Neural progenitor cell (in vitro differentiated cells): ENCODE measurements at regions not wholly inside any gene's neighbourhood (a gene's known extent, or its start where the extent isn't known, plus 50 kb on each side); places are given as distances from the start of the nearest gene placed in this dataset.

Experiments used
- DNase-seq: peaks from one replicate; pipeline ENCODE4 v3.0.0-alpha.2; 2016; ENCODE audit warnings: low spot score
- H2AFZ ChIP-seq: fragments of 200-600 bp; sonication (generic); replicated peaks from 2 replicates; pipeline ENCODE4 v1.6.1; 2016; ENCODE audit warnings: antibody characterized with exemption
- H3F3A ChIP-seq: fragments of 200-600 bp; sonication (generic); 2 replicates; pipeline ENCODE4 v1.6.1; 2016; ENCODE audit warnings: antibody characterized with exemption, low read depth
- H3K27ac ChIP-seq: fragments of 200-600 bp; sonication (generic); 2 replicates; pipeline ENCODE4 v1.5.1; 2016; ENCODE audit warnings: mild to moderate bottlenecking
- H3K27me3 ChIP-seq: fragments of 200-600 bp; sonication (generic); 2 replicates; pipeline ENCODE4 v1.6.1; 2016; ENCODE audit warnings: mild to moderate bottlenecking, moderate library complexity
- H3K36me3 ChIP-seq: fragments of 200-600 bp; sonication (generic); 2 replicates; pipeline ENCODE4 v1.5.1; 2016
- H3K4me1 ChIP-seq: fragments of 200-600 bp; sonication (generic); 2 replicates; pipeline ENCODE4 v1.6.1; 2016; ENCODE audit warnings: mixed run types
- H3K4me2 ChIP-seq: fragments of 200-600 bp; sonication (generic); 2 replicates; pipeline ENCODE4 v1.6.1; 2016
- H3K4me3 ChIP-seq: fragments of 200-600 bp; sonication (generic); 2 replicates; pipeline ENCODE4 v1.5.1; 2016
- H3K79me2 ChIP-seq: fragments of 200-600 bp; sonication (generic); 2 replicates; pipeline ENCODE4 v1.6.1; 2016; ENCODE audit warnings: low read depth
- H3K9ac ChIP-seq: fragments of 200-600 bp; sonication (generic); 2 replicates; pipeline ENCODE4 v1.6.1; 2016
- H3K9me3 ChIP-seq: fragments of 200-600 bp; sonication (generic); 2 replicates; pipeline ENCODE4 v1.5.1; 2016; ENCODE audit warnings: low read depth
- H4K20me1 ChIP-seq: fragments of 200-600 bp; sonication (generic); 2 replicates; pipeline ENCODE4 v1.6.1; 2016; ENCODE audit warnings: low read depth
- H3K27ac Mint-ChIP-seq: 3 replicates; pipeline ENCODE4 v1.8.0; 2021; ENCODE audit warnings: mixed read lengths
- H3K27me3 Mint-ChIP-seq: 2 replicates; pipeline ENCODE4 v1.8.0; 2022; ENCODE audit warnings: low read depth, mild to moderate bottlenecking, inconsistent platforms, moderate library complexity, mixed read lengths; ENCODE audit not compliant: insufficient read depth
- H3K36me3 Mint-ChIP-seq: 3 replicates; pipeline ENCODE4 v1.8.0; 2021; ENCODE audit warnings: mixed read lengths
- H3K4me1 Mint-ChIP-seq: 3 replicates; pipeline ENCODE4 v1.8.0; 2021; ENCODE audit warnings: mixed read lengths
- H3K4me3 Mint-ChIP-seq: 3 replicates; pipeline ENCODE4 v1.8.0; 2021; ENCODE audit warnings: mild to moderate bottlenecking, moderate library complexity, mixed read lengths
- H3K9me3 Mint-ChIP-seq: 3 replicates; pipeline ENCODE4 v1.8.0; 2020; ENCODE audit warnings: mixed read lengths
- EZH2 ChIP-seq: fragments of 200-600 bp; sonication (generic); IDR thresholded peaks from 2 replicates; pipeline ENCODE4 v1.6.1; 2017; ENCODE audit warnings: antibody characterized with exemption, mild to moderate bottlenecking, moderate library complexity
- EZH2phosphoT487 ChIP-seq: fragments of 200-600 bp; sonication (generic); IDR thresholded peaks from 2 replicates; pipeline ENCODE4 v1.6.1; 2017; ENCODE audit warnings: antibody characterized with exemption
- TF ChIP-seq, protein P1 (sequence below): fragments of 200-600 bp; sonication (generic); IDR thresholded peaks from 2 replicates; pipeline ENCODE4 v1.5.1; 2017; ENCODE audit warnings: antibody characterized with exemption, mild to moderate bottlenecking

- Mint-ChIP-seq H3K4me3 (no peak overlapping the region), H3K27me3 (peaks cover 2% of the 10 kb centered on the region), H3K4me1 (no peaks in the 10 kb centered on the region), H3K27ac (no peak overlapping the region), H3K9me3 (no peaks in the 10 kb centered on the region), H3K36me3 (no peaks in the 10 kb centered on the region)
- H3K79me2 ChIP-seq = no peaks in the 10 kb centered on the region
- H3K4me1 ChIP-seq = peaks cover 13% of the 10 kb centered on the region
- H3K27me3 ChIP-seq = no peaks in the 10 kb centered on the region
- TF ChIP-seq EZH2phosphoT487 = no peak
- TF ChIP-seq EZH2 = no peak
- TF ChIP-seq, protein P1, sequence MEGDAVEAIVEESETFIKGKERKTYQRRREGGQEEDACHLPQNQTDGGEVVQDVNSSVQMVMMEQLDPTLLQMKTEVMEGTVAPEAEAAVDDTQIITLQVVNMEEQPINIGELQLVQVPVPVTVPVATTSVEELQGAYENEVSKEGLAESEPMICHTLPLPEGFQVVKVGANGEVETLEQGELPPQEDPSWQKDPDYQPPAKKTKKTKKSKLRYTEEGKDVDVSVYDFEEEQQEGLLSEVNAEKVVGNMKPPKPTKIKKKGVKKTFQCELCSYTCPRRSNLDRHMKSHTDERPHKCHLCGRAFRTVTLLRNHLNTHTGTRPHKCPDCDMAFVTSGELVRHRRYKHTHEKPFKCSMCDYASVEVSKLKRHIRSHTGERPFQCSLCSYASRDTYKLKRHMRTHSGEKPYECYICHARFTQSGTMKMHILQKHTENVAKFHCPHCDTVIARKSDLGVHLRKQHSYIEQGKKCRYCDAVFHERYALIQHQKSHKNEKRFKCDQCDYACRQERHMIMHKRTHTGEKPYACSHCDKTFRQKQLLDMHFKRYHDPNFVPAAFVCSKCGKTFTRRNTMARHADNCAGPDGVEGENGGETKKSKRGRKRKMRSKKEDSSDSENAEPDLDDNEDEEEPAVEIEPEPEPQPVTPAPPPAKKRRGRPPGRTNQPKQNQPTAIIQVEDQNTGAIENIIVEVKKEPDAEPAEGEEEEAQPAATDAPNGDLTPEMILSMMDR = no peak
- no peak overlapping the region for H3K4me3 ChIP-seq
- no peaks in the 10 kb centered on the region for H4K20me1 ChIP-seq
- H3K9me3 ChIP-seq = no peaks in the 10 kb centered on the region
- H3F3A ChIP-seq = no peaks in the 10 kb centered on the region
- H2AFZ ChIP-seq = no peak overlapping the region
- no peaks in the 10 kb centered on the region for H3K36me3 ChIP-seq
- H3K27ac ChIP-seq = no peak overlapping the region
- no peak overlapping the region for H3K4me2 ChIP-seq
- no peak for DNase-seq
- H3K9ac ChIP-seq = no peak overlapping the region
Observed at GRCh38 chr11:91854780-91855179, 369.8 kb upstream of the FAT3 start.

GRCh38 chr11:91854171-91854570, 370.4 kb upstream of the FAT3 start:
- no peak overlapping the region for H3K9ac ChIP-seq
- H3K27ac Mint-ChIP-seq = no peak overlapping the region
- no peak overlapping the region for H3K4me3 ChIP-seq
- H3K27me3 Mint-ChIP-seq = peaks cover 4% of the 10 kb centered on the region
- H3K4me2 ChIP-seq = no peak overlapping the region
- no peaks in the 10 kb centered on the region for H3K79me2 ChIP-seq
- no peaks in the 10 kb centered on the region for H3F3A ChIP-seq
- no peak overlapping the region for H2AFZ ChIP-seq
- H3K4me1 ChIP-seq = peaks cover 13% of the 10 kb centered on the region
- no peak overlapping the region for H3K27ac ChIP-seq
- TF ChIP-seq EZH2phosphoT487 (no peak), EZH2 (no peak)
- TF ChIP-seq, protein P1 = no peak
- H3K9me3 Mint-ChIP-seq = no peaks in the 10 kb centered on the region
- no peaks in the 10 kb centered on the region for H3K36me3 Mint-ChIP-seq
- no peak for DNase-seq
- H4K20me1 ChIP-seq = no peaks in the 10 kb centered on the region
- no peak overlapping the region for H3K4me3 Mint-ChIP-seq
- H3K36me3 ChIP-seq = no peaks in the 10 kb centered on the region
- no peaks in the 10 kb centered on the region for H3K9me3 ChIP-seq
- H3K4me1 Mint-ChIP-seq = no peaks in the 10 kb centered on the region
- no peaks in the 10 kb centered on the region for H3K27me3 ChIP-seq

DNA sequence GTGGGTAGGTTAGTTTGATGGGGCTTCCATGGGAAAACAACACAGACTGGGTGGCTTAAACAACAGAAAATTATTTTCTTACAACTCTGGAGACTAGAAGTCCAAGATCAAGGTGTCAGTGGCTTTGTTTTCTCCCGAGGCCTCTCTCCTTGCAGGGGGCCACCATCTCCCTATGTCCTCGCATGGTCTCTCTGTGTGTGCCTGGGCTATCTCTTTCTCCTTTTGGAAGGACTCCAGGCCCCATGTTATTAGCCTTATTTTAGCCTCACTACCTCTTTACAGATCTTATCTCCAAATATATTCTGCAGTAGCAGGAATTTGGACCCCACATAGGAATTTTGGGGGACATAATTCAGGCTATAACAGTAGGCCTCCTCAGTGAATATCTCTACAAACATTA, 372.7 kb upstream of the FAT3 start:
- no peak for DNase-seq
- H3K4me3 ChIP-seq = no peak overlapping the region
- no peaks in the 10 kb centered on the region for H3K9me3 Mint-ChIP-seq
- no peaks in the 10 kb centered on the region for H3K27me3 ChIP-seq
- H4K20me1 ChIP-seq = no peaks in the 10 kb centered on the region
- peaks cover 5% of the 10 kb centered on the region for H3K27me3 Mint-ChIP-seq
- no peak overlapping the region for H3K27ac ChIP-seq
- no peaks in the 10 kb centered on the region for H3K36me3 ChIP-seq
- TF ChIP-seq EZH2phosphoT487 (no peak), EZH2 (no peak)
- TF ChIP-seq, protein P1 = no peak
- H3K4me1 ChIP-seq = peaks cover 13% of the 10 kb centered on the region
- H3K4me1 Mint-ChIP-seq = no peaks in the 10 kb centered on the region
- H3K4me2 ChIP-seq = no peak overlapping the region
- H3K36me3 Mint-ChIP-seq = no peaks in the 10 kb centered on the region
- H2AFZ ChIP-seq = no peak overlapping the region
- H3K79me2 ChIP-seq = no peaks in the 10 kb centered on the region
- no peak overlapping the region for H3K4me3 Mint-ChIP-seq
- H3K9me3 ChIP-seq = no peaks in the 10 kb centered on the region
- H3K9ac ChIP-seq = no peak overlapping the region
- no peaks in the 10 kb centered on the region for H3F3A ChIP-seq
- no peak overlapping the region for H3K27ac Mint-ChIP-seq
